HG02623 (cell line): ENCODE measurements at regions not wholly inside any gene's neighbourhood (a gene's known extent, or its start where the extent isn't known, plus 50 kb on each side); places are given as distances from the start of the nearest gene placed in this dataset.

ENCODE experiments used
- ATAC-seq: cut with Tn5 transposase; IDR thresholded peaks from one replicate; pipeline ENCODE4 v1.9.1; 2021; ENCODE audit warnings: moderate library complexity; ENCODE audit not compliant: unreplicated experiment

GRCh38 chr12:118748478-118749380 is 232.6 kb upstream of the SRRM4 start:
- no peak for ATAC-seq

- no peak for ATAC-seq
These were observed 231.7 kb upstream of the SRRM4 start for GRCh38 chr12:118749646-118750045.

GRCh38 chr12:118750666-118751065 is 230.7 kb upstream of the SRRM4 start:
- ATAC-seq = no peak

- no peak for ATAC-seq
These were observed 230.0 kb upstream of the SRRM4 start for GRCh38 chr12:118751355-118751754.

GRCh38 chr12:118760623-118761022 is 220.7 kb upstream of the SRRM4 start:
- ATAC-seq = no peak

- no peak for ATAC-seq
These were observed 218.1 kb upstream of the SRRM4 start for GRCh38 chr12:118763234-118763633.

GRCh38 chr12:118773956-118774723 is 207.2 kb upstream of the SRRM4 start:
- ATAC-seq = no peak

GRCh38 chr12:118777504-118777903 is 203.8 kb upstream of the SRRM4 start:
- ATAC-seq = no peak

GRCh38 chr12:118778077-118778476 is 203.3 kb upstream of the SRRM4 start:
- ATAC-seq = no peak

DNA sequence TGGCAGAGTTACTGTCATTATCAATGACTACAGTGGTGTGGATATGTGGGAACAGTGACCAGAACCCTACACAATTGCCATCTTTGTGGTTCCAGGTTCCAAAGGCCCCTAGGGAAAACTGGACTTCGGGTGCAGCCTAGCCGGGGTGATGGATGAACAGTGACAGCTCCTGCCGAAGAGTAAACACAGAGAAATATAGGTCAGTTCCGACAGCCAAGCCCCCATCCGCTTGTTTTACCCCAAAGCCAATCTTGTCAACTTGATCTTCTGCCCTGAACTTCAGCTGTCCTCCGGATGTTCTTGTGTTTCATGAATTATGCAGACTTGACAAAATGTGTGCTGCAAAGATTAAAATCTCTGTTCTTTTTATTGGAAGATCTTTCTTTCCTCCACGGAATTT is 200.4 kb upstream of the SRRM4 start:
- ATAC-seq = no peak

- no peak for ATAC-seq
These were observed 199.6 kb upstream of the SRRM4 start for GRCh38 chr12:118781692-118782091.

GRCh38 chr12:118783703-118784102 is 197.6 kb upstream of the SRRM4 start:
- no peak for ATAC-seq

DNA sequence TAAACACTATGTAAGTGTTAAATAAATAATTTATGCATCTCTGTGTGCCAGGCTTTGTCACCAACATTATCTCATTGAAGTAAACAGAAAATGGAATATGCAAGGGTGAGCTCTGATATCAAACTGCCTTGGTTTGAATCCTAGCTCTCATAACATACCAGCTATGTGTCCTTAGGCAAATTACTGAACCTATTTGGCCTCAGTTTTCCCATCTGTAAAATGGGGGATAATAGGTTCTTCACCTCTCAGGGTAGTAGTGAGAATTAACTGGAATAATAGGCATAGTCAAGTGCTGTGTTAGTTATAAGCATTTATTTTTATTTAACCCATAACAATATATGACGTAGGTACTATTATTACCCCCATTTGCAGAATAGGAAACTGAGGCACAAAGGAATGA is 190.8 kb upstream of the SRRM4 start:
- no peak for ATAC-seq

DNA sequence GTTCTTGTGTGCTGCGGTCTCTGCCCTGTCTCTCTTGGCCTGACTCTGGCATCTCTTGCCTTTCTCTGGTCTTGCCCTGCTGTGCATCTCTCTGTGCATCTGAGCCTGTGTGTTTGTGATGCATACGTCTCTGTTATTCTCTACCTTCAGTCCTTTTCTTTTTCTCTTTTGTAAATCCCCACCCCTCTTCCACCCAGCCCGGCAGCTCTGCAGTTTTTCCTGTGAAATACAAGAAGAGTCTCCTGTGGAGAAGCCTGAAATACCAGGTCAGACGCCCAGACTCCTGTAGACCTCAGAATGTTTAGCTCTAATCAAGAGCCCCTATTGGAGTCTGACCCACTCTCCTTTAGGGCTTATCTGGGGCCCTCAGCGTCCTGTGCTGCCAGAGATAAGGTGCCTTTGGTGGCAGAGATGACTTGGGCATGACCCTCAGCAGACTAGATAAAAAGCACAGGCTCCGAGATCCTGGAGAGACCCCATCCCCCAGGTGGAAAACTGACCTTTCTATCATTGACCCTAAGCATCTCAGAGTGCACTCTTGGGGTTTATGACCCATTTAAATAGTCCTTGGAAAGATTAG is 167.5 kb upstream of the SRRM4 start:
- no peak for ATAC-seq

DNA sequence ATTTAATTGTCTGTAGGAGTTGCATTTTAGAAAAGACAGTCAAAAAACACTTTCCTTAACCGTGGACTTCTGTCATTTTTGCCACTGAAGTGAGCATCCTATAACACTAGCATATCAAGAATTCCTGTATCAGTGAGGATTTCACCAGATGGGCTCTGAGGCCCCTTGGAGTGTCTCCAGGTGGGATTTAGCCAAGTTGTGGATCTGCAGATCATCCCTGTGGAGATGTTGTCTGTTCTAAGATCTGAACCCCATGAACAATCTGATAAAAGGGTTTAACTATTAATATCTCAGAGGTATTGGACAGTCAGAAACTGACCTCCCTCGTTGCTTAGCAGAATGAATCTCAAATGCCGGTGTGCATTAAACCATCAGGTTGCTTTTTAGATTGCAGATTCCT is 165.0 kb upstream of the SRRM4 start:
- no peak for ATAC-seq

DNA sequence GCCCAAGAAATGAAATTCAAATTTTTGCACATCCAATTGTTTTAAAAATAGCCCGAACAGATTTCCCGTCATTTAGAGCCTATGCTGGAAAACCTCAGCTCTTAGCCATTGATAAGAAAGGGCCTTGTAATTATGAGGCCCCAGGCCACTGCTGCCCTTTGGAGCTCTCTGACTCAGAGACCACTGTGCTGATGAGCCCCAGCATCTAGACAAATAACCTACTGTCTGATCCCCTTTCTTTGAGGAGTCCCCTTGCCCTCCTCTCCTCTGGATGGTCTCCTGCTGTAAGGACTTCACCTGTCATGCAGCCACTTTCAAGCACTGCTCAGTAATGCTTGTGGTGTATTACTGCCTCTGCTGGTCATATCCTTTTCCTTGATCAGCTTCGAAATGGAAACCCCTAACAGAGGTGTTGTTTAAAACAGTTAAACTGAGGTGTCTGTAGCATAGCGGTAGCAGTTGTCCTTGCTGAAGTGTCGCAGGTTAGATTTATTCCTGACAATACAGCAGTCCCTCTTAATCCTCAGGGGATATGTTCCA is 159.9 kb upstream of the SRRM4 start:
- ATAC-seq = no peak

DNA sequence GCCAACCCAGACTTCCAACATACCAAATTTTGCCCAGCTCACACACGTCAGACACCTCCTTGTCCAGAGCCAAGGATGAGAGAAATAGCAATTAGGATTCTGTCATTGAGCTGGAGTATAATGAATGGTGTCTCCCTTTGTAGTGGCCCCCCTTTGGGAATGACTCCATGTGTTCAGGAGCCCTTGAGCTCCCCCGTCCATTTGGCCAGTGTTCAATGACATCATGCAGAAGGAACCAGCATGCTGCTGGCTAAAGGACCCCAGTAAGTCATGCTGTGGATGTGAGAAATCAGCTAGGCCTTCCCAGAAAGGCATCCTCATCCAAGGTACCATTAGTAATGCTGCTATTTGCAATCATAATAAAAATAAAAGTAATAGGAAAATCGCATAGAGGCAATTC is 158.8 kb upstream of the SRRM4 start:
- no peak for ATAC-seq

- ATAC-seq = no peak
These were observed 154.3 kb upstream of the SRRM4 start for GRCh38 chr12:118827047-118827446.

DNA sequence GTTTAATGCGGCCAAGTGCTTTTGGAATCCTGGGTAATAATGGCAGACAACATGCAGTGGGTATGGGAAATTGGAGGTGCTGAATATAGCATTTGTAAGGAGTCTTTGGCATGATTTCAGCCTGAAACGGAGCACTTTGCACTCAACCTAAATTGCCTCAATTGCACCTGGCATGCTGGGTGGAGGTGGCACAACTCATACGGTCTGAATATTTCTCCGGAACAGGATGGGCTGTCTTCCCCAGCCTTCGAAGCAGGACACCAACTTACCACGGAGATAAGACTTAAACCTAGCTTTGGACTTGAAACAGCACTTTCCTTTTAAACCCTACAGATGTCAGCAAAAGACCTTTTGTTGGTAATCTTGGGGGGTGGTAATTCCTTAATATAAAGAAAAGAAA is 153.7 kb upstream of the SRRM4 start:
- no peak for ATAC-seq

- no peak for ATAC-seq
These were observed 151.0 kb upstream of the SRRM4 start for GRCh38 chr12:118830296-118830695.

GRCh38 chr12:118835926-118836325 is 145.4 kb upstream of the SRRM4 start:
- no peak for ATAC-seq

- ATAC-seq = no peak
These were observed 140.9 kb upstream of the SRRM4 start for GRCh38 chr12:118840399-118840798.
